B cell (primary cell): ENCODE measurements at regions not wholly inside any gene's neighbourhood (a gene's known extent, or its start where the extent isn't known, plus 50 kb on each side); places are given as distances from the start of the nearest gene placed in this dataset.

Experiments
- CTCF ChIP-seq: fragments of 200-600 bp; IDR thresholded peaks from one replicate; pipeline ENCODE4 v1.8.0; 2022; ENCODE audit warnings: antibody characterized with exemption, mild to moderate bottlenecking
- EZH2 ChIP-seq: IDR thresholded peaks from 2 replicates; pipeline ENCODE4 v1.6.1; 2012; ENCODE audit warnings: borderline replicate concordance, low read depth, mild to moderate bottlenecking, moderate library complexity, low read length; ENCODE audit not compliant: insufficient read depth, poor library complexity, severe bottlenecking

GRCh38 chr2:52658598-52658997 lies 1109.0 kb upstream of the CHAC2 start:
- TF ChIP-seq EZH2 (no peak), CTCF (no peak)
